SU-DHL-6 (cell line): ENCODE measurements at regions not wholly inside any gene's neighbourhood (a gene's known extent, or its start where the extent isn't known, plus 50 kb on each side); places are given as distances from the start of the nearest gene placed in this dataset.
"Not testable (repeated sequence)": the region's sequence is repeated elsewhere in the genome, so short reads cannot be mapped to it uniquely, and the experiment has no call there.

Source experiments
- EZH2phosphoT487 ChIP-seq: fragments of 200-600 bp; sonication (generic), shearing (Covaris generic); conservative IDR thresholded peaks from 2 replicates; pipeline ENCODE4 v1.6.1; 2018; ENCODE audit warnings: mild to moderate bottlenecking, antibody characterized with exemption, low read length, moderate library complexity, mixed read lengths
- TF ChIP-seq, protein P1 (sequence below): fragments of 200-600 bp; sonication (generic); IDR thresholded peaks from one replicate; pipeline ENCODE4 v1.5.1; 2017; ENCODE audit warnings: antibody characterized with exemption, mild to moderate bottlenecking, low read length, moderate library complexity; ENCODE audit not compliant: insufficient read depth, poor library complexity, severe bottlenecking

DNA sequence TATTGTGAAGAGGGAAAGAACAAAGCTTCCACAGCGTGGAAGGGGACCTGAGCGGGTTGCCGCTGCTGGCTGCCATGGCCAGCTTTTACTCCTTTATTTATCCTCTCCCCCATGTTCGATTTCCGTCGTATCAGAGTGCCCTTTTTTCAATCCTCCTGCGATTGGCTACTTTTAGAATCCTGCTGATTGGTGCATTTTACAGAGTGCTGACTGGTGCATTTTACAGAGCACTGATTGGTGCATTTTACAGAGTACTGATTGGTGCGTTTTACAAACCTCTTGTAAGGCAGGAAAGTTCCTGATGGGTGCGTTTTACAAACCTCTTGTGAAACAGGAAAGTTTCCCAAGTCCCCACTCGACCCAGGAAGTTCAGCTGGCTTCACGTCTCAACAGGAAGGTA is 381.7 kb upstream of the ATP10A start:
- TF ChIP-seq, protein P1, sequence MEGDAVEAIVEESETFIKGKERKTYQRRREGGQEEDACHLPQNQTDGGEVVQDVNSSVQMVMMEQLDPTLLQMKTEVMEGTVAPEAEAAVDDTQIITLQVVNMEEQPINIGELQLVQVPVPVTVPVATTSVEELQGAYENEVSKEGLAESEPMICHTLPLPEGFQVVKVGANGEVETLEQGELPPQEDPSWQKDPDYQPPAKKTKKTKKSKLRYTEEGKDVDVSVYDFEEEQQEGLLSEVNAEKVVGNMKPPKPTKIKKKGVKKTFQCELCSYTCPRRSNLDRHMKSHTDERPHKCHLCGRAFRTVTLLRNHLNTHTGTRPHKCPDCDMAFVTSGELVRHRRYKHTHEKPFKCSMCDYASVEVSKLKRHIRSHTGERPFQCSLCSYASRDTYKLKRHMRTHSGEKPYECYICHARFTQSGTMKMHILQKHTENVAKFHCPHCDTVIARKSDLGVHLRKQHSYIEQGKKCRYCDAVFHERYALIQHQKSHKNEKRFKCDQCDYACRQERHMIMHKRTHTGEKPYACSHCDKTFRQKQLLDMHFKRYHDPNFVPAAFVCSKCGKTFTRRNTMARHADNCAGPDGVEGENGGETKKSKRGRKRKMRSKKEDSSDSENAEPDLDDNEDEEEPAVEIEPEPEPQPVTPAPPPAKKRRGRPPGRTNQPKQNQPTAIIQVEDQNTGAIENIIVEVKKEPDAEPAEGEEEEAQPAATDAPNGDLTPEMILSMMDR = not testable (repeated sequence)
- not testable (repeated sequence) for TF ChIP-seq EZH2phosphoT487
